Gastroesophageal sphincter (tissue), 4 donors: ENCODE measurements at regions not wholly inside any gene's neighbourhood (a gene's known extent, or its start where the extent isn't known, plus 50 kb on each side); places are given as distances from the start of the nearest gene placed in this dataset.

Source experiments
- ATAC-seq: fragments of 150-250 bp; one replicate; pipeline ENCODE4 v1.9.1; 2016; ENCODE audit warnings: mild to moderate bottlenecking, moderate library complexity
- H3K27ac ChIP-seq, 4 donors: fragments of 200-600 bp; sonication (generic) in 3 of 4; 1 replicate in 3 of 4; 2 replicates in 1 of 4; pipeline ENCODE4 v1.5.1; 2016 to 2019
- H3K27me3 ChIP-seq: fragments of 200-600 bp; sonication (generic); one replicate; pipeline ENCODE4 v1.5.1; 2019
- H3K36me3 ChIP-seq, 2 donors: fragments of 200-600 bp; sonication (generic); one replicate each; pipeline ENCODE4 v1.5.1; 2019; ENCODE audit warnings: control low read depth in 1 of 2
- H3K4me1 ChIP-seq, 3 donors: fragments of 200-600 bp; sonication (generic); 1 replicate in 2 of 3; 2 replicates in 1 of 3; pipeline ENCODE4 v1.5.1; 2016 to 2019; ENCODE audit warnings: control low read depth in 2 of 3
- H3K4me3 ChIP-seq, 2 donors: fragments of 200-600 bp; sonication (generic); one replicate each; pipeline ENCODE4 v1.5.1; 2019; ENCODE audit warnings: mild to moderate bottlenecking in 1 of 2, moderate library complexity in 1 of 2
- H3K9me3 ChIP-seq, 3 donors: fragments of 200-600 bp; sonication (generic); one replicate each; pipeline ENCODE4 v1.5.1; 2017 to 2019; ENCODE audit warnings: control low read depth in 2 of 3
- CTCF ChIP-seq, 4 experiments: fragments of 200-600 bp in 2 of 4; fragments of 450-650 bp in 2 of 4; sonication (generic) in 1 of 4; IDR thresholded peaks; one replicate each; pipeline ENCODE4 v1.5.1; 2017 to 2019; ENCODE audit warnings: antibody characterized with exemption in 4 of 4, mild to moderate bottlenecking in 2 of 4, moderate library complexity in 2 of 4
- EP300 ChIP-seq: sonication (generic); formaldehyde crosslinking; IDR thresholded peaks from one replicate; pipeline ENCODE4 v1.6.1; 2017; ENCODE audit warnings: antibody characterized with exemption, mild to moderate bottlenecking
- POLR2A ChIP-seq, 2 donors: fragments of 450-650 bp; IDR thresholded peaks; one replicate each; pipeline ENCODE4 v1.6.1; 2017; ENCODE audit warnings: antibody characterized with exemption in 2 of 2, mild to moderate bottlenecking in 2 of 2, moderate library complexity in 1 of 2
- POLR2AphosphoS5 ChIP-seq: sonication (generic); formaldehyde crosslinking; IDR thresholded peaks from one replicate; pipeline ENCODE4 v1.6.1; 2017; ENCODE audit warnings: antibody characterized with exemption
- WGBS, 2 donors: methylation state at CpG; one replicate each; pipeline ENCODE4 v1.1.5; 2018; ENCODE audit warnings: low coverage in 1 of 2; 5-methylcytosine and 5-hydroxymethylcytosine counted together

- Histone ChIP-seq H3K27me3 (no peaks in the 10 kb centered on the region), H3K36me3 (no peaks in the 10 kb centered on the region), H3K4me3 (no peak overlapping the region), H3K27ac (no peak overlapping the region), H3K9me3 (no peaks in the 10 kb centered on the region), H3K4me1 (peaks cover 0 to 21% (median 5%) of the 10 kb centered on the region in 3 donors)
- no peak for ATAC-seq
- WGBS, 2 donors = 67 to 70% methylated on average over 3 of the region's 3 CpGs
- no peak for TF ChIP-seq POLR2A (IDR thresholded peaks at IDR 0.05)
- no peak for TF ChIP-seq EP300
- TF ChIP-seq POLR2AphosphoS5 = no peak
- TF ChIP-seq CTCF (IDR thresholded peaks at IDR 0.05) = no peak
These were observed 526.8 kb upstream of the CFAP20DC start for GRCh38 chr3:59576606-59577005.

DNA sequence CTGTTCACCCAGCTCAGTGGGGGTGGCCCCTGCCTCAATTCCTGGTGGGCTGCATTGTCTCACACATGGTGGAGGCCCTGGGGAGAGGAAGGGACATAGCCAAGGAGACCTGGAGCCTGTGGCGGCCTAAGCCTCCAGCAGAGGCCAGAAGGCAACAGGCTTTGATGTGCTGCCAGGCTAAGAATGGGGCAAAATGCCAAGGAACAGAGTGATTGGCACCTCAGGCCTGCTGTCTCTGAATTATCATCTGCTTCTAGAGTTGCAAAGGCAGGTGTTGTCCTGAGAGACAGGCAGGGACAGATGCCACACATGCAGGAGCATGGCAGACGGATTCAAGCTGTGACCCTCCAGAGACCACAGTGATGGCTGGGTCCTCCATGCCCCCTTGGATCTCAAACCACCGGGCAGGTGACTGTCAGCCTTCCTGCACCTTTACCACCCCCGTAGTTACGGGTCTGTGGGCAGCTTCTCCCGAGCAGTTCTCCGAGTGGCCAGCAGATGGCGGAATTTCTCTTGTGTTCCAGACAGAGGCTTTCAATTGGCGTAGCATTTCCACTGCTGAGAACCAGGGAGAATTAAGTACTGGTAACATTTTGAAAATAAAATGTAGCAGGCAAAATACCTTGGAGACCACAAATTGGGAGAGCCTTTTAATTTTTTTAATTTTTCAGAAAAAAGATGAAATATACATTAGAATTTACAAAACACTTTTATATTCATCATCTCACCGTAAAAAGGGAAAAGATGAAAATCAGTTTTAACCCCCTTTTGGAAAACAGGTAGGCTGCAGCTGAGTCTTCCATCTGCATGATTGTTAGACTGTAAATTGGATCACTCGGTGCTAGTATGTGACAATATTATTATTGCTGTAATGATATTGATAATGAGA is 525.5 kb upstream of the CFAP20DC start:
- H3K4me1 ChIP-seq = peaks cover 0 to 21% (median 5%) of the 10 kb centered on the region in 3 donors
- peak; percentile 63 for ATAC-seq
- 17 to 30% methylated on average over 7 to 10 of the region's 11 CpGs for WGBS, 2 donors
- no peaks in the 10 kb centered on the region for H3K27me3 ChIP-seq
- H3K4me3 ChIP-seq = no peak overlapping the region
- H3K9me3 ChIP-seq = no peaks in the 10 kb centered on the region
- no peak overlapping the region for H3K27ac ChIP-seq
- no peaks in the 10 kb centered on the region for H3K36me3 ChIP-seq
- TF ChIP-seq EP300 (no peak), POLR2AphosphoS5 (no peak), CTCF (IDR thresholded peaks at IDR 0.05) (peak; percentile 93 to 99 (median 96)), POLR2A (IDR thresholded peaks at IDR 0.05) (no peak)

- Histone ChIP-seq H3K36me3 (no peaks in the 10 kb centered on the region), H3K9me3 (no peaks in the 10 kb centered on the region), H3K4me3 (no peak overlapping the region), H3K27ac (no peak overlapping the region), H3K27me3 (no peaks in the 10 kb centered on the region), H3K4me1 (peaks cover 0 to 21% (median 5%) of the 10 kb centered on the region in 3 donors)
- WGBS, 2 donors = 3 to 36% methylated on average over 4 of the region's 4 CpGs
- TF ChIP-seq CTCF (IDR thresholded peaks at IDR 0.05) = no peak
- no peak for TF ChIP-seq EP300
- no peak for TF ChIP-seq POLR2A (IDR thresholded peaks at IDR 0.05)
- no peak for TF ChIP-seq POLR2AphosphoS5
- peak; percentile 78 for ATAC-seq
These were observed 524.1 kb upstream of the CFAP20DC start for GRCh38 chr3:59573911-59574310.

GRCh38 chr3:59572106-59572505 is 522.3 kb upstream of the CFAP20DC start:
- ATAC-seq = no peak
- H3K4me3 ChIP-seq = no peak overlapping the region
- no peak overlapping the region for H3K27ac ChIP-seq
- H3K27me3 ChIP-seq = no peaks in the 10 kb centered on the region
- no peaks in the 10 kb centered on the region for H3K9me3 ChIP-seq
- WGBS, 2 donors = 90 to 91% methylated on average over 5 of the region's 5 CpGs
- peaks cover 0 to 21% (median 5%) of the 10 kb centered on the region in 3 donors for H3K4me1 ChIP-seq
- TF ChIP-seq CTCF (IDR thresholded peaks at IDR 0.05) (no peak), POLR2A (IDR thresholded peaks at IDR 0.05) (no peak), POLR2AphosphoS5 (no peak), EP300 (no peak)
- H3K36me3 ChIP-seq = no peaks in the 10 kb centered on the region

- TF ChIP-seq POLR2AphosphoS5 (no peak), EP300 (no peak), POLR2A (IDR thresholded peaks at IDR 0.05) (no peak), CTCF (IDR thresholded peaks at IDR 0.05) (no peak)
- no peaks in the 10 kb centered on the region for H3K9me3 ChIP-seq
- no peaks in the 10 kb centered on the region for H3K27me3 ChIP-seq
- H3K4me3 ChIP-seq = no peak overlapping the region
- 89 to 100% methylated on average over 1 of the region's 1 CpG for WGBS, 2 donors
- no peak overlapping the region for H3K27ac ChIP-seq
- no peak for ATAC-seq
- peaks cover 0 to 21% (median 5%) of the 10 kb centered on the region in 3 donors for H3K4me1 ChIP-seq
- no peaks in the 10 kb centered on the region for H3K36me3 ChIP-seq
These were observed 521.0 kb upstream of the CFAP20DC start for GRCh38 chr3:59570806-59571205.
